ENCODE measurements at regions not wholly inside any gene's neighbourhood (a gene's known extent, or its start where the extent isn't known, plus 50 kb on each side); places are given as distances from the start of the nearest gene placed in this dataset.

GRCh38 chr1:82168482-82168881 lies 367.7 kb downstream of the ADGRL2 start:
- Histone ChIP-seq H3K27ac (no peak overlapping the region), H3K36me3 (no peaks in the 10 kb centered on the region), H3K9me3 (no peaks in the 10 kb centered on the region), H3K4me3 (no peak overlapping the region), H3K4me1 (ENCODE audit: control insufficient read depth in 1 of 2, low read depth in 2 of 2) (no peaks in the 10 kb centered on the region), H3K27me3 (replicated peaks; ENCODE audit: insufficient read depth) (no peaks in the 10 kb centered on the region)
- no peak for ATAC-seq (ENCODE audit: insufficient number of reproducible peaks, low FRiP score, low read depth)
- no peak for TF ChIP-seq CTCF (IDR thresholded peaks at IDR 0.05)
- no peak for DNase-seq (ENCODE audit: low spot score)

GRCh38 chr1:82165304-82165703 lies 364.6 kb downstream of the ADGRL2 start:
- H3K27me3 ChIP-seq (replicated peaks; ENCODE audit: insufficient read depth): no peaks in the 10 kb centered on the region
- TF ChIP-seq CTCF (IDR thresholded peaks at IDR 0.05): no peak
- ATAC-seq (ENCODE audit: insufficient number of reproducible peaks, low FRiP score, low read depth) (no peak), DNase-seq (ENCODE audit: low spot score) (no peak)
- no peak overlapping the region for H3K4me3 ChIP-seq
- H3K4me1 ChIP-seq (ENCODE audit: control insufficient read depth in 1 of 2, low read depth in 2 of 2): peaks cover 4 to 11% of the 10 kb centered on the region in 2 donors
- no peaks in the 10 kb centered on the region for H3K36me3 ChIP-seq
- H3K9me3 ChIP-seq: no peaks in the 10 kb centered on the region
- no peak overlapping the region for H3K27ac ChIP-seq

- no peak for TF ChIP-seq CTCF (IDR thresholded peaks at IDR 0.05)
- DNase-seq (ENCODE audit: low spot score) (no peak), ATAC-seq (ENCODE audit: insufficient number of reproducible peaks, low FRiP score, low read depth) (no peak)
- no peak overlapping the region for H3K4me3 ChIP-seq
- H3K27ac ChIP-seq: no peak overlapping the region
- H3K27me3 ChIP-seq (replicated peaks; ENCODE audit: insufficient read depth): no peaks in the 10 kb centered on the region
- no peaks in the 10 kb centered on the region for H3K36me3 ChIP-seq
- H3K9me3 ChIP-seq: no peaks in the 10 kb centered on the region
- H3K4me1 ChIP-seq (ENCODE audit: control insufficient read depth in 1 of 2, low read depth in 2 of 2): peaks cover 4 to 11% of the 10 kb centered on the region in 2 donors
Measured at GRCh38 chr1:82162486-82163420, 362.0 kb downstream of the ADGRL2 start.

- Histone ChIP-seq H3K4me1 (ENCODE audit: control insufficient read depth in 1 of 2, low read depth in 2 of 2) (peaks cover 4 to 11% of the 10 kb centered on the region in 2 donors), H3K36me3 (no peaks in the 10 kb centered on the region), H3K27ac (no peak overlapping the region), H3K27me3 (replicated peaks; ENCODE audit: insufficient read depth) (no peaks in the 10 kb centered on the region), H3K9me3 (no peaks in the 10 kb centered on the region), H3K4me3 (peak overlapping the region; percentile 39)
- DNase-seq (ENCODE audit: low spot score) (no peak), ATAC-seq (ENCODE audit: insufficient number of reproducible peaks, low FRiP score, low read depth) (no peak)
- no peak for TF ChIP-seq CTCF (IDR thresholded peaks at IDR 0.05)
Measured at GRCh38 chr1:82161700-82162141, 361.0 kb downstream of the ADGRL2 start.

- Histone ChIP-seq H3K36me3 (no peaks in the 10 kb centered on the region), H3K4me1 (ENCODE audit: control insufficient read depth in 1 of 2, low read depth in 2 of 2) (peaks cover 4 to 11% of the 10 kb centered on the region in 2 donors), H3K27me3 (replicated peaks; ENCODE audit: insufficient read depth) (no peaks in the 10 kb centered on the region), H3K27ac (no peak overlapping the region), H3K9me3 (no peaks in the 10 kb centered on the region), H3K4me3 (no peak overlapping the region)
- no peak for ATAC-seq (ENCODE audit: insufficient number of reproducible peaks, low FRiP score, low read depth)
- no peak for DNase-seq (ENCODE audit: low spot score)
- no peak for TF ChIP-seq CTCF (IDR thresholded peaks at IDR 0.05)
Measured at GRCh38 chr1:82160903-82161302, 360.2 kb downstream of the ADGRL2 start.

Data from thoracic aorta (tissue), 2 donors.